SK-N-MC (cell line): ENCODE measurements at regions not wholly inside any gene's neighbourhood (a gene's known extent, or its start where the extent isn't known, plus 50 kb on each side); places are given as distances from the start of the nearest gene placed in this dataset.

Source experiments
- DNase-seq: peaks from one replicate; pipeline ENCODE4 v3.0.0-alpha.2; 2011; ENCODE audit warnings: low read depth, low spot score
- H3K27ac ChIP-seq: fragments of 200-600 bp; sonication (generic); 2 replicates; pipeline ENCODE4 v1.5.1; 2016; ENCODE audit warnings: mixed run types
- H3K36me3 ChIP-seq: fragments of 200-600 bp; sonication (generic); 2 replicates; pipeline ENCODE4 v1.6.1; 2017; ENCODE audit warnings: antibody characterized with exemption, low read length, mixed read lengths; ENCODE audit not compliant: insufficient read depth
- H3K4me3 ChIP-seq: fragments of 200-600 bp; sonication (generic); 2 replicates; pipeline ENCODE4 v1.5.1; 2016
- H3K9ac ChIP-seq: fragments of 200-600 bp; sonication (generic); 2 replicates; pipeline ENCODE4 v1.8.0; 2017; ENCODE audit warnings: mixed run types, mixed read lengths; ENCODE audit not compliant: insufficient read length
- H3K9me3 ChIP-seq: fragments of 200-600 bp; sonication (generic); 2 replicates; pipeline ENCODE4 v1.6.1; 2017; ENCODE audit warnings: low read depth, mild to moderate bottlenecking, antibody characterized with exemption, low read length, moderate library complexity, mixed read lengths
- EZH2 ChIP-seq: fragments of 200-600 bp; sonication (generic); IDR thresholded peaks from one replicate; pipeline ENCODE4 v1.6.1; 2017; ENCODE audit warnings: antibody characterized with exemption
- FOXP2 ChIP-seq: optimal IDR thresholded peaks from 2 replicates; pipeline ENCODE3; 2011; ENCODE audit warnings: mild to moderate bottlenecking, moderate library complexity; ENCODE audit not compliant: insufficient read depth; ENCODE audit errors: extremely low read length, control extremely low read depth
- POLR2AphosphoS5 ChIP-seq: IDR thresholded peaks from 2 replicates; pipeline ENCODE4 v1.6.1; 2012; ENCODE audit warnings: mild to moderate bottlenecking, low read depth, low read length, borderline replicate concordance

- Histone ChIP-seq H3K4me3 (no peak overlapping the region), H3K36me3 (no peaks in the 10 kb centered on the region), H3K9ac (no peak overlapping the region), H3K27ac (no peak overlapping the region), H3K9me3 (no peaks in the 10 kb centered on the region)
- DNase-seq, result no peak
- no peak for TF ChIP-seq EZH2
- TF ChIP-seq FOXP2, result no peak
- no peak for TF ChIP-seq POLR2AphosphoS5
Observed at GRCh38 chr10:71156436-71156835, 55.9 kb upstream of the UNC5B start.

GRCh38 chr10:71157435-71157834, 54.9 kb upstream of the UNC5B start:
- TF ChIP-seq POLR2AphosphoS5, result no peak
- DNase-seq, result no peak
- Histone ChIP-seq H3K9me3 (no peaks in the 10 kb centered on the region), H3K9ac (no peak overlapping the region), H3K4me3 (no peak overlapping the region), H3K27ac (no peak overlapping the region), H3K36me3 (no peaks in the 10 kb centered on the region)

GRCh38 chr10:71158251-71158650, 54.1 kb upstream of the UNC5B start:
- Histone ChIP-seq H3K9ac (no peak overlapping the region), H3K4me3 (no peak overlapping the region), H3K9me3 (no peaks in the 10 kb centered on the region), H3K36me3 (no peaks in the 10 kb centered on the region), H3K27ac (no peak overlapping the region)
- DNase-seq, result no peak
- TF ChIP-seq FOXP2 (no peak), POLR2AphosphoS5 (no peak)

- no peaks in the 10 kb centered on the region for H3K9me3 ChIP-seq
- no peak overlapping the region for H3K27ac ChIP-seq
- DNase-seq, result no peak
- no peak overlapping the region for H3K4me3 ChIP-seq
- no peaks in the 10 kb centered on the region for H3K36me3 ChIP-seq
- no peak overlapping the region for H3K9ac ChIP-seq
- no peak for TF ChIP-seq EZH2
- TF ChIP-seq POLR2AphosphoS5, result no peak
- TF ChIP-seq FOXP2, result no peak
Observed at GRCh38 chr10:71158902-71159301, 53.5 kb upstream of the UNC5B start.

- Histone ChIP-seq H3K9me3 (no peaks in the 10 kb centered on the region), H3K36me3 (no peaks in the 10 kb centered on the region), H3K4me3 (no peak overlapping the region), H3K27ac (no peak overlapping the region), H3K9ac (no peak overlapping the region)
- no peak for TF ChIP-seq FOXP2
- no peak for TF ChIP-seq POLR2AphosphoS5
- no peak for TF ChIP-seq EZH2
- no peak for DNase-seq
Observed at GRCh38 chr10:71159892-71160291, 52.5 kb upstream of the UNC5B start.

GRCh38 chr10:71161425-71161824, 50.9 kb upstream of the UNC5B start:
- Histone ChIP-seq H3K9ac (no peak overlapping the region), H3K9me3 (no peaks in the 10 kb centered on the region), H3K36me3 (no peaks in the 10 kb centered on the region), H3K27ac (no peak overlapping the region), H3K4me3 (no peak overlapping the region)
- no peak for DNase-seq
- TF ChIP-seq FOXP2 (no peak), EZH2 (no peak), POLR2AphosphoS5 (no peak)
